Prostate gland (tissue), 2 donors: ENCODE measurements at regions not wholly inside any gene's neighbourhood (a gene's known extent, or its start where the extent isn't known, plus 50 kb on each side); places are given as distances from the start of the nearest gene placed in this dataset.

Experiments used
- CTCF ChIP-seq, 4 experiments: fragments of 200-600 bp in 2 of 4; fragments of 450-650 bp in 2 of 4; sonication (generic) in 2 of 4; IDR thresholded peaks; 1 replicate in 3 of 4; 2 replicates in 1 of 4; pipeline ENCODE4 v1.5.1; 2016 to 2019; ENCODE audit warnings: antibody characterized with exemption in 4 of 4, mild to moderate bottlenecking in 2 of 4, moderate library complexity in 2 of 4
- POLR2A ChIP-seq: fragments of 450-650 bp; IDR thresholded peaks from one replicate; pipeline ENCODE4 v1.6.1; 2016; ENCODE audit warnings: antibody characterized with exemption, mild to moderate bottlenecking
- POLR2AphosphoS5 ChIP-seq: sonication (generic); formaldehyde crosslinking; IDR thresholded peaks from one replicate; pipeline ENCODE4 v1.6.1; 2017; ENCODE audit warnings: antibody characterized with exemption

- no peak for TF ChIP-seq CTCF (IDR thresholded peaks at IDR 0.05)
- no peak for TF ChIP-seq POLR2A
- TF ChIP-seq POLR2AphosphoS5, result no peak
Observed at GRCh38 chr6:144742779-144743178, 457.6 kb downstream of the UTRN start.
